ENCODE measurements at regions not wholly inside any gene's neighbourhood (a gene's known extent, or its start where the extent isn't known, plus 50 kb on each side); places are given as distances from the start of the nearest gene placed in this dataset.

DNA sequence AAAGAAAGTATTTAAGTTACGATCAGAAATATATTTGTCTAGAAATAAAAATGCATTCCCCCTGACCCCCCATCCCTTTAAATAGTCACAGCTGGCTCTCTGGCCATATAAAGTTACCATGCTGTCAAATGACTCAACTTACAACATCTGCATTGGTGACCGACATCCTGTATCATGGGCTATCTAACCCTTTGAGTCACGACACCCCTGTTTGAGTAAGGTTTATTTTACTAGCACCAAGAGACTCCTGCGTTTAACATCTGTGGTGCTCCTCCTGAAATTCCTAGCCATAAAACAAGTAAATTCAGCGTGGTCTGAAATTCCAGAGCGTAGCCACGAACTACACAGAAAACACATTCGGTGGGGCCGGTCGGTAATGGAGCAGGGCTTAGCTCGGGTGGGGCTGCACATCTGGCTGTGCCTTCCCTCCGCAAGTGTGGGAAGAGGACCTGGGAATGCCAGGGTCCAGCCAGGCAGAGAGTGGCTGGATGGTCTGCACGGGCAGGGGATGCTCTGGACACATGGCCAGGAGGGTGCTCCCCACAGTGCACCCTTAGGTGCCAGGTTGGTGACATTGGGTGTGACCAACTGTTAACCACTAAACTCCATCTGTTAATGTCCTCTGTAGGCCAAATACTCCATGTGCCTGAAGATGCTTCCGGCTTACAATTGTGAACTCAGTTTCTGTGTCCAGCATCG, 53.0 kb upstream of the CLDN14 start:
- DNase-seq (ENCODE audit: low spot score), result no peak

- no peak for DNase-seq (ENCODE audit: low spot score)
Observed at GRCh38 chr21:36533468-36533848, 53.5 kb upstream of the CLDN14 start.

GRCh38 chr21:36534656-36535055, 54.7 kb upstream of the CLDN14 start:
- DNase-seq (ENCODE audit: low spot score), result no peak

GRCh38 chr21:36535618-36536241, 55.8 kb upstream of the CLDN14 start:
- DNase-seq (ENCODE audit: low spot score), result no peak

DNA sequence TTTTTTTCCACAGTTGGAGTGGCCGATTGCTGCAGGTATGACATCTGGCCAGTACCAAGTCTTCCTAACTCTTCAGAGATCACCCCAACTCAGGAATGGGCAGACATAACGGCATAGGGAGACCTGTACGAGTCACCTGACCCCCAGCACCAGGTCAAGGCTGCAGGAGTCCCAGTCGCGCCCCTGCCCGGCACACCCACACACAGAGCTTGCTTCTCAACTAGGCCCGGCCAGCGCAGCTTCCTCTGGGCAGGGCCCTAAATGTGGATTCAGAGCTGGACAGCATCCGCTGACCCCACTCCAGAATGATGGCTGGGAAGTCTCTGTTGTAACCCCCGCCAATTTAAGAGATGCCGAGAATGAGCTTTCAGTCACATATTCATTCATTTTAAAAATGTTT, 58.8 kb upstream of the CLDN14 start:
- no peak for DNase-seq (ENCODE audit: low spot score)

- no peak for DNase-seq (ENCODE audit: low spot score)
Observed at GRCh38 chr21:36539434-36540150, 59.7 kb upstream of the CLDN14 start.

DNA sequence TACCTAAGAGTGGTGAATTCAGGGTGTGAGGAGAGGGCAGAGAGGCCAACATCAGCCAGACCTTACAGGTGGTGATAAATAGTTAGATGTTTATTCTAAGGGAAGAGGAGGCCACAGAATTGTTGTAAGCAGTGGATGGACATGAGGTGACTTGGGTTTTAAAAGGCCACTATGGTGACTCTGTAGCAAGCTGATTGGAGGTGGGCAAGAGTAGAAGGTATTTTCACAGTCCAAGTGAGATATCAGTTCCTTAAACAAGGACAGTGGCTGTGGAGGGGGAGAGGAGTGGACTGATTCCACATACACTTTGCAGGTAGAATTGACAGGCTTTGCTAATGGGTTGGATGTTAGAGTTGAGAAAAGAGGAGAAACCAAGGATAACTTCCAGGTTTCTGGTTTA, 60.8 kb upstream of the CLDN14 start:
- no peak for DNase-seq (ENCODE audit: low spot score)

DNA sequence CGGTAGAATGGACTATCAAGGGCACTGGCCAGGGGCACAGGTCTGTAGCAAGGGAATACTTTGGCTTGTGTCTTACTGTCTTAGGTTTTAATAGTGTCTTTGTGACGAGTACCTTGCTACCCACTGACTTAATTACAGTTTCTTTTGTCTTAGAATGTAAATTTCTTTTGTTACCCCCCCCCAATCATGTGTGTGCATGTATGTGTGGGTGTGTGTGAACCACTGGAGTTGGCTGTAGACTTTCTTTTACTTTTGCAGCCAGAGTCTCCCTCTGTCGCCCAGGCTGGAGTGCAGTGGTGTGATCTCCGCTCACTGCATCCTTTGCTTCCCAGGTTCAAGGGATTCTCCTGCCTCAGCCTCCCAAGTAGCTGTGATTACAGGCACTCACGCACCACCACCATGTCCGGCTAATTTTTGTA, 61.8 kb upstream of the CLDN14 start:
- no peak for DNase-seq (ENCODE audit: low spot score)

DNA sequence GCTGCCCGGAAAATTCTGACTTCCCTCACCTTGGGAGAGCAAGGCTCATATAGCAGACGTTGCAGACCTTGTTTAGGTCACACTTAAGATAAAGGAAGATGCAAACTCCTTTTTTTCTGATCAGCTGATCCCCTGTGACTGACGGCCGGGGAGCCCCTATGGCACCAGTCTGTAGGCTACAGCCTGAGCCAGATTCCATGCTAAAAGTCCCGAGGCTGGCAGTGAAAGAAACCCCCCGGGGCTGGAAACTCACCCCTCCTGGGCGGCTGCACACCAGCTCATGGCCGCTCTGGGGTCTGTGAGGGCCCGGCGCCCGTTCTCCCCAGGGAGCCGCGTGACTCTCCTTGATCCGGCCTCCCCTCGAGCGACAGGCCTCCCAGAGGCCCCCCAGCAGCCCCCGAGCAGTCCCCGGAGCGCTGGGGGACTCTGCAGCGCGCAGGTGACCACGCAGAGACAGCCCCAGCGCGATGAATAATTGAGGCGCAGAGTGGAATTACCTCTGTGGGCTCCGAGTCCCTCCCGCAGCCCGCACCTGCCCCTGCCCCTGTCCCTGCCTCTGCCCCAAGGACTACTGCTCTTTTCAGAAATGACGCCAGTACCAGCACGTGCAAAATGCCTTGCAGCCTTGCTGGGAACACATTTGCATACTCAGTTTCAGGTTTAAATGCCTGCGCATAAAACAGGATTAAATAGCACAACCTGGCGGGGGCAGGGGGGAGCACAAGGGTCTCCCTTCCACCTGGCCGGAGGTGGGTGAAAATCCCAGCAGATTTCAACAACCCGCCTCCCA, 62.6 kb upstream of the CLDN14 start:
- DNase-seq (ENCODE audit: low spot score), result no peak

DNA sequence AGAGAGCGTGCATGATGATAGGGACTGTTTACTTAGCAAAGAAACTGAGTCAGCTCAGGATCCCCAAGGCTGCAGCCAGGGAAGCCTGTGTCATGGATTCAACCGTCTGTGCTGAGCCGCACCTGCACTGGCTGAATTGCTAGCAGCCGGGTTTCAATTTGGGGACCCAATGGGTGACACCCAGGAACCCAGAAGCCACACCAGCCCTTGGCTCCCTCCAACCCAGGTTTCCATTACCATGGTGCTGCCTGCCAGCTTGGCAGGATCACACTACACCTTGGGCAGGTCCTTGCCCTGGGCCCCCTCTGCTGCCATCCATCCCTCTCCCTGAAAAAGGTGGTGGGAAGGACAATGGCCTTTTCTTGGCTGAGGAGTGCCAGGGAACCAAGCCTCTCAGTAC, 64.0 kb upstream of the CLDN14 start:
- DNase-seq (ENCODE audit: low spot score), result no peak

DNA sequence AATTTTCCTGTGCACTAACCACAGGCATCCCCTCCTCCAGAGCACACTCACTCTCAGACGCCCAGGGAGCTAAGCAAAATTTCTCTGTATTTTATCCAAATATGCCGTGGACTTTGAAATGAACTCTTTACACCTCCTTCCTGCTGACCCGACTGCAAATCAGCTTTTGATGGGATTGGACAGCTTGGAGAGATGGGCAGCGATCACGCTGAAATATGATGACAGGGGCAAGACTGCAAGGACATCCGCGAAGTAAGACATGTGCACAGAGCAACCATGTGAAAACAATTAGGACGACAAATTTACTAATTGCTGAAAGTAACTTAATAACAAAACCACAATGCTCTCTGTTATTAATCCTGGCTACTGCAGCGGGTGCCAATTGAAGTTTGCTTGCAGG, 64.6 kb upstream of the CLDN14 start:
- no peak for DNase-seq (ENCODE audit: low spot score)

GRCh38 chr21:36545776-36546511, 66.0 kb upstream of the CLDN14 start:
- no peak for DNase-seq (ENCODE audit: low spot score)

DNA sequence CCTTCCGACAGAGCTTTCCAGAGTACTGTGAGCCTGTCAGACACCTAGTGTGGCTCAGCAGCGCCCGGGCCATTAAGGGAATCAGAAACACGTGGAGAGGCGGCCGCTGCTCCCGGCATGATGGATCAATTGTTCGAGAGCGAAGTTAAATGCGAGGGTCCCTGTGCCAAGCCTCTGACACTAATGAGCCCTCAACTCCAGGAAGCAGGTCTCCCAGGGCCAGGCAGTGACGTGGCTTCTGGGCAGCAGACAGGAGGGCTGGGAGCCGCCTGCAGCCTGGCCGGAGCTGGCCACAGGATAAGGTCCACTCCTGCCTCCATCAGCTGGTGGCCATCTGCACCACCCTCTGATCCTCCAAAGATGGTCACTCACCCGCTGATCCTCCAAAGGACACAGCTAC, 67.5 kb upstream of the CLDN14 start:
- no peak for DNase-seq (ENCODE audit: low spot score)

- no peak for DNase-seq (ENCODE audit: low spot score)
Observed at GRCh38 chr21:36548866-36549265, 68.9 kb upstream of the CLDN14 start.

GRCh38 chr21:36549470-36549869, 69.5 kb upstream of the CLDN14 start:
- DNase-seq (ENCODE audit: low spot score), result no peak

GRCh38 chr21:36550761-36551160, 70.8 kb upstream of the CLDN14 start:
- DNase-seq (ENCODE audit: low spot score), result no peak

- no peak for DNase-seq (ENCODE audit: low spot score)
Observed at GRCh38 chr21:36551321-36551720, 71.4 kb upstream of the CLDN14 start.

- no peak for DNase-seq (ENCODE audit: low spot score)
Observed at GRCh38 chr21:36551731-36552433, 72.0 kb upstream of the CLDN14 start.

DNA sequence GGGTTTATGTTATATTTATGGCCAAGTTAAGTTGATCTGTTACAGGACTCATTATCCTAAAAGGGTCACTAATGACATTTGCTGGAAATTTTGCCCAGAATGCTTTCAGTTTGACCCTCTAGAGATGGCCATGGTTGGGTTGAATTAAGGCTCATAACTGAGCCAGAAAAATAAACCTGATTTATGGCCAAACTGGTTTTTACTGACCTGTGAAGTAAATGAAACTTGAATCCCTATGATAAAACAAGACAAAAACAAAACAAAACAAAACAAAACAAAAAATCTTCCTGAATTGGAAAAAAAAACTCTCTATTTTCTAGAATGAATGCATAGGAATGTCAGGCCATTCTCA, 72.5 kb upstream of the CLDN14 start:
- no peak for DNase-seq (ENCODE audit: low spot score)

DNA sequence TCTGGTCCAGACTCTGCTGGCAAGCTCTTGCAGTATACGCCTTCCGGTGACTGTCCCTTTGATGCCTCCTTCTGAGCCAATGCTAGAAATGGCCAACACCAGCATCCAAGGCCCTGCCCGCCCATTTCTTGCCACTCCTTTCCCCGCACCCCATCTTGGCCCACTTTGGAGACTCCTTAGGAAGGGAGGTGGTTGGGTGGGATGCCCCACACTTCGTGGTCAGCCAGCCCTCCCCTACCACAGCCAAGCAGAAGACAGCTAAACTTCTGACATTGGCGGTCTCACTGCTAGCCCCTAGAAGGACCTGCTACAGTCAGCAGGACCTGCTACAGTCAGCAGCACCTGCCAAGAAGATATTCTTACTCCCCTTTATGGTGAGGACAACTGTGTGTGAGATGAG, 73.5 kb upstream of the CLDN14 start:
- DNase-seq (ENCODE audit: low spot score), result no peak

Measured in H4 (cell line).